ENCODE measurements at regions not wholly inside any gene's neighbourhood (a gene's known extent, or its start where the extent isn't known, plus 50 kb on each side); places are given as distances from the start of the nearest gene placed in this dataset.

GRCh38 chr14:52155651-52156213, 86.9 kb upstream of the NID2 start:
- H3K36me3 ChIP-seq = no peaks in the 10 kb centered on the region
- WGBS, 2 donors = 94 to 95% methylated on average over 24 of the region's 24 CpGs
- TF ChIP-seq CTCF (IDR thresholded peaks at IDR 0.05) = no peak
- no peaks in the 10 kb centered on the region for H3K4me1 ChIP-seq
- H3K27ac ChIP-seq = no peak overlapping the region
- FAIRE-seq (no peak), ATAC-seq (no peak), DNase-seq (no peak)
- no peaks in the 10 kb centered on the region for H3K27me3 ChIP-seq
- H3K4me3 ChIP-seq = no peak overlapping the region
- intact Hi-C loops (cut with DNase I) = no loop called here
- no peaks in the 10 kb centered on the region for H3K9me3 ChIP-seq

GRCh38 chr14:52154992-52155650, 86.3 kb upstream of the NID2 start:
- 88 to 96% methylated on average over 4 of the region's 4 CpGs for WGBS, 2 donors
- Histone ChIP-seq H3K36me3 (no peaks in the 10 kb centered on the region), H3K9me3 (no peaks in the 10 kb centered on the region), H3K4me3 (no peak overlapping the region), H3K27ac (no peak overlapping the region), H3K27me3 (no peaks in the 10 kb centered on the region), H3K4me1 (no peaks in the 10 kb centered on the region)
- TF ChIP-seq CTCF (IDR thresholded peaks at IDR 0.05) = no peak
- intact Hi-C loops (cut with DNase I) = no loop called here
- no peak for ATAC-seq
- FAIRE-seq = no peak
- DNase-seq = no peak

GRCh38 chr14:52153939-52154338, 85.1 kb upstream of the NID2 start:
- 0% methylated on average over 1 of the region's 1 CpG for WGBS, 2 donors
- Histone ChIP-seq H3K27ac (no peak overlapping the region), H3K4me1 (no peaks in the 10 kb centered on the region), H3K4me3 (no peak overlapping the region), H3K36me3 (no peaks in the 10 kb centered on the region), H3K27me3 (no peaks in the 10 kb centered on the region), H3K9me3 (no peaks in the 10 kb centered on the region)
- no peak for DNase-seq
- no peak for FAIRE-seq
- TF ChIP-seq CTCF (IDR thresholded peaks at IDR 0.05) = no peak
- ATAC-seq = no peak
- intact Hi-C loops (cut with DNase I) = no loop called here

- Histone ChIP-seq H3K36me3 (no peaks in the 10 kb centered on the region), H3K4me3 (no peak overlapping the region), H3K27ac (no peak overlapping the region), H3K4me1 (no peaks in the 10 kb centered on the region), H3K9me3 (no peaks in the 10 kb centered on the region), H3K27me3 (no peaks in the 10 kb centered on the region)
- no peak for FAIRE-seq
- WGBS, 2 donors = 85 to 88% methylated on average over 2 of the region's 2 CpGs
- peak in 1 of 6 donors; percentile 30 for DNase-seq
- TF ChIP-seq CTCF (IDR thresholded peaks at IDR 0.05) = no peak
- intact Hi-C loops (cut with DNase I) = no loop called here
- no peak for ATAC-seq
Measured at GRCh38 chr14:52150162-52150561, 81.3 kb upstream of the NID2 start.

- TF ChIP-seq CTCF (IDR thresholded peaks at IDR 0.05) = no peak
- DNase-seq (no peak), ATAC-seq (no peak), FAIRE-seq (no peak)
- no peaks in the 10 kb centered on the region for H3K9me3 ChIP-seq
- no peak overlapping the region for H3K4me3 ChIP-seq
- no peaks in the 10 kb centered on the region for H3K36me3 ChIP-seq
- no peaks in the 10 kb centered on the region for H3K27me3 ChIP-seq
- no peak overlapping the region for H3K27ac ChIP-seq
- H3K4me1 ChIP-seq = no peaks in the 10 kb centered on the region
- intact Hi-C loops (cut with DNase I) = no loop called here
- 27 to 45% methylated on average over 1 of the region's 1 CpG for WGBS, 2 donors
Measured at GRCh38 chr14:52148371-52148770, 79.5 kb upstream of the NID2 start.

All from pancreas (tissue), 10 donors.